Smooth muscle cell (in vitro differentiated cells): ENCODE measurements at regions not wholly inside any gene's neighbourhood (a gene's known extent, or its start where the extent isn't known, plus 50 kb on each side); places are given as distances from the start of the nearest gene placed in this dataset.

Source experiments
- DNase-seq: peaks from one replicate; lab custom pipeline; 2025; ENCODE audit not compliant: unreplicated experiment; lab: John Stamatoyannopoulos, UW
- H2AFZ ChIP-seq: fragments of 200-600 bp; sonication (generic); 2 replicates; pipeline ENCODE4 v1.6.0; 2016; ENCODE audit warnings: antibody characterized with exemption, low read depth, mild to moderate bottlenecking
- H3F3A ChIP-seq: fragments of 200-600 bp; sonication (generic); 2 replicates; pipeline ENCODE4 v1.6.0; 2017; ENCODE audit warnings: antibody characterized with exemption, low read depth
- H3K27ac ChIP-seq: fragments of 200-600 bp; sonication (generic); 2 replicates; pipeline ENCODE4 v1.5.1; 2016; ENCODE audit warnings: low read depth, mild to moderate bottlenecking
- H3K27me3 ChIP-seq: fragments of 200-600 bp; sonication (generic); 2 replicates; pipeline ENCODE4 v1.6.1; 2016; ENCODE audit warnings: low read depth, mild to moderate bottlenecking
- H3K36me3 ChIP-seq: fragments of 200-600 bp; sonication (generic); 2 replicates; pipeline ENCODE4 v1.5.1; 2016; ENCODE audit warnings: low read depth
- H3K4me1 ChIP-seq: fragments of 200-600 bp; sonication (generic); 2 replicates; pipeline ENCODE4 v1.5.1; 2016; ENCODE audit warnings: low read depth
- H3K4me2 ChIP-seq: fragments of 200-600 bp; sonication (generic); 2 replicates; pipeline ENCODE4 v1.6.0; 2016; ENCODE audit warnings: mild to moderate bottlenecking
- H3K4me3 ChIP-seq: fragments of 200-600 bp; sonication (generic); 2 replicates; pipeline ENCODE4 v1.5.1; 2016; ENCODE audit warnings: mild to moderate bottlenecking
- H3K79me2 ChIP-seq: fragments of 200-600 bp; sonication (generic); 2 replicates; pipeline ENCODE4 v1.6.0; 2016; ENCODE audit warnings: low read depth, mild to moderate bottlenecking
- H3K9ac ChIP-seq: fragments of 200-600 bp; sonication (generic); 2 replicates; pipeline ENCODE4 v1.6.0; 2016; ENCODE audit warnings: low read depth
- H3K9me3 ChIP-seq: fragments of 200-600 bp; sonication (generic); replicated peaks from 2 replicates; pipeline ENCODE4 v1.5.1; 2016; ENCODE audit warnings: low read depth
- H4K20me1 ChIP-seq: fragments of 200-600 bp; sonication (generic); 2 replicates; pipeline ENCODE4 v1.6.0; 2016; ENCODE audit warnings: low read depth
- CTCF ChIP-seq: fragments of 200-600 bp; sonication (generic); IDR thresholded peaks from 2 replicates; pipeline ENCODE4 v1.5.1; 2017; ENCODE audit warnings: borderline replicate concordance, mild to moderate bottlenecking, antibody characterized with exemption; ENCODE audit not compliant: insufficient read depth, poor library complexity, severe bottlenecking
- WGBS: methylation state at CpG from one replicate; pipeline ENCODE4 v1.1.7; 2016; ENCODE audit warnings: low lambda C conversion rate; 5-methylcytosine and 5-hydroxymethylcytosine counted together

- no peak for TF ChIP-seq CTCF
- no peaks in the 10 kb centered on the region for H3K9me3 ChIP-seq
- DNase-seq, result no peak
- peaks cover 9% of the 10 kb centered on the region for H3F3A ChIP-seq
- H2AFZ ChIP-seq, result no peak overlapping the region
- H3K4me3 ChIP-seq, result no peak overlapping the region
- no peaks in the 10 kb centered on the region for H3K36me3 ChIP-seq
- H3K4me1 ChIP-seq, result no peaks in the 10 kb centered on the region
- no peaks in the 10 kb centered on the region for H4K20me1 ChIP-seq
- no peak overlapping the region for H3K4me2 ChIP-seq
- WGBS, result 96% methylated on average over 13 of the region's 13 CpGs
- H3K9ac ChIP-seq, result no peak overlapping the region
- H3K27me3 ChIP-seq, result no peaks in the 10 kb centered on the region
- no peak overlapping the region for H3K27ac ChIP-seq
- H3K79me2 ChIP-seq, result no peaks in the 10 kb centered on the region
These were observed 150.7 kb upstream of the HAAO start for GRCh38 chr2:42942990-42943493.

GRCh38 chr2:42942214-42942989 lies 150.0 kb upstream of the HAAO start:
- Histone ChIP-seq H3K9ac (no peak overlapping the region), H3K4me3 (no peak overlapping the region), H3K27me3 (no peaks in the 10 kb centered on the region), H3K79me2 (no peaks in the 10 kb centered on the region), H4K20me1 (no peaks in the 10 kb centered on the region), H3K4me1 (no peaks in the 10 kb centered on the region), H3K4me2 (no peak overlapping the region), H3K36me3 (no peaks in the 10 kb centered on the region), H3K27ac (no peak overlapping the region), H2AFZ (no peak overlapping the region), H3F3A (peaks cover 9% of the 10 kb centered on the region), H3K9me3 (no peaks in the 10 kb centered on the region)
- no peak for TF ChIP-seq CTCF
- no peak for DNase-seq
- WGBS, result 91% methylated on average over 8 of the region's 8 CpGs

DNA sequence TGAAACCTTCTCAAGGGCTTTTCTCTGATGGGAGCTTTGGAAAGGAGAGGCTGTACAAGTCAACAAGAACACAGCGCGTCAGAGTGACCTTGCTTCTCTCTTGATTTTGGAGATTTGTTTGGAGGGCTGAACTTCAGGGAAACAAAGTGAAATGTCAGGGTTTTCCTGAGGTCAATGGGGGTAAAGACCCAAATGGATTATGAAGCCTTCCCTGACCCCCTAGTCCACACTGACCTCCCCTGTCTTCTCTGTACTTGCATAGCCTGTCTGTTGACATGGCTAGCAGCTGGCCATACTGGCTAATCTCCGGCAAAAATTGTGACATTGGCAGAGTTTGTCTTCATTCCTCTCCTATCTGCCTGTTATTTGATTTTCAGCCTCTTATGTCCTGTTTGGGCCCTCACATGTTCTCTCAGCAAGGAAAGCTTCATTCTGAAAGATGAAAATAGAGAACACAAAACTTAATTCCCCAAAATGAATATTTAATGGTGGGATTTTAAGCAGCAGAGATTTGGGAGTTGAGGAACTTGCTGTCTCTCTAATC lies 149.3 kb upstream of the HAAO start:
- Histone ChIP-seq H3K36me3 (no peaks in the 10 kb centered on the region), H3K4me3 (no peak overlapping the region), H3K9ac (no peak overlapping the region), H3K4me2 (no peak overlapping the region), H3K27ac (no peak overlapping the region), H3K79me2 (no peaks in the 10 kb centered on the region), H3K4me1 (no peaks in the 10 kb centered on the region), H3F3A (peaks cover 8% of the 10 kb centered on the region), H4K20me1 (no peaks in the 10 kb centered on the region), H2AFZ (no peak overlapping the region), H3K9me3 (no peaks in the 10 kb centered on the region), H3K27me3 (no peaks in the 10 kb centered on the region)
- TF ChIP-seq CTCF, result no peak
- 97% methylated on average over 3 of the region's 3 CpGs for WGBS
- no peak for DNase-seq
